KMS-11 (cell line): ENCODE measurements at regions not wholly inside any gene's neighbourhood (a gene's known extent, or its start where the extent isn't known, plus 50 kb on each side); places are given as distances from the start of the nearest gene placed in this dataset.

Experiments used
- H2AFZ ChIP-seq: fragments of 200-600 bp; sonication (generic); 2 replicates; pipeline ENCODE4 v1.6.1; 2016; ENCODE audit warnings: antibody characterized with exemption, mixed run types, low read depth
- H3K27ac ChIP-seq: fragments of 200-600 bp; sonication (generic); 2 replicates; pipeline ENCODE4 v1.6.1; 2016; ENCODE audit warnings: mild to moderate bottlenecking, mixed run types
- H3K27me3 ChIP-seq: fragments of 200-600 bp; sonication (generic); 2 replicates; pipeline ENCODE4 v1.6.1; 2017; ENCODE audit warnings: mild to moderate bottlenecking, low read depth, mixed run types, moderate library complexity; ENCODE audit not compliant: insufficient read depth
- H3K36me3 ChIP-seq: fragments of 200-600 bp; sonication (generic); 2 replicates; pipeline ENCODE4 v1.6.1; 2017; ENCODE audit warnings: mild to moderate bottlenecking, mixed run types; ENCODE audit not compliant: insufficient read depth
- H3K4me1 ChIP-seq: fragments of 200-600 bp; sonication (generic); 2 replicates; pipeline ENCODE4 v1.6.1; 2016; ENCODE audit warnings: mild to moderate bottlenecking, low read depth, mixed run types; ENCODE audit not compliant: poor library complexity, severe bottlenecking
- H3K4me2 ChIP-seq: fragments of 200-600 bp; sonication (generic); 2 replicates; pipeline ENCODE4 v1.7.0; 2016; ENCODE audit warnings: mild to moderate bottlenecking, mixed run types
- H3K4me3 ChIP-seq: fragments of 200-600 bp; sonication (generic); IDR thresholded peaks from 2 replicates; pipeline ENCODE4 v1.6.1; 2017; ENCODE audit warnings: low read depth, low read length, mixed read lengths; ENCODE audit not compliant: insufficient read depth
- H3K79me2 ChIP-seq: fragments of 200-600 bp; sonication (generic); 2 replicates; pipeline ENCODE4 v1.6.1; 2016; ENCODE audit warnings: low read depth, mixed run types; ENCODE audit not compliant: insufficient read depth
- H3K9ac ChIP-seq: fragments of 200-600 bp; sonication (generic); 2 replicates; pipeline ENCODE4 v1.6.1; 2016; ENCODE audit warnings: mild to moderate bottlenecking, mixed run types
- H4K20me1 ChIP-seq: fragments of 200-600 bp; sonication (generic); 2 replicates; pipeline ENCODE4 v1.6.1; 2016; ENCODE audit warnings: mild to moderate bottlenecking, mixed run types; ENCODE audit not compliant: insufficient read depth
- TF ChIP-seq, protein P1 (sequence below): fragments of 200-600 bp; sonication (generic); conservative IDR thresholded peaks from 2 replicates; pipeline ENCODE4 v1.6.1; 2017; ENCODE audit warnings: low read depth, mild to moderate bottlenecking, antibody characterized with exemption, low read length, moderate library complexity, mixed read lengths

DNA sequence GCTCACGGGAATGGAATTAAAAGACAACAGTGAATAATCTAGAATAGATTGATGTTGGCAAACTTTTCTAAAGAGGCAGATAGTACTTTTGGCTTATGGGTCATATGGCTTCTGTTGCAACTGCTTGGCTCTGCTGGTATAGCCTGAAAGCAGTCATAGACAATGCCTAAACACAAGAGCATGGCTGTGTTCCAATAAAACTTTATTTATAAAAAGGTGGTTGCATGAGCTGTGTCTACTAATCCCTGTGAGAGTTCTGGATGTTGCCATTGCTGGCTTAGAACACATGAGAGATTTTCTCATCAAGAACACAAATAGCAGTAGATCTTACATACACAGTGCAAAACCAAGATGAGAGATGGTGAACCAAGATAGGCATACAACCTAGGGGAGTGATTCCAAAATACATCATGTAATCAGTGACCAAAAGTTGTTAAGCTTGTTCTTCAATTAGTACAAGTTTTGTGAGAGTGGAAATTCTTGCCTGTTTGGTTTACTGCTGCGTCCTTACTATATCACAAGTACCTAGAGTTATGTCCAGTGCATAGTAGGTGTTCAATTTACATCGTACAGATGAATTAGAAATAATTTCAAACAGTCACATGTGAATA is 380.0 kb downstream of the METTL4 start:
- no peaks in the 10 kb centered on the region for H3K27me3 ChIP-seq
- TF ChIP-seq, protein P1, sequence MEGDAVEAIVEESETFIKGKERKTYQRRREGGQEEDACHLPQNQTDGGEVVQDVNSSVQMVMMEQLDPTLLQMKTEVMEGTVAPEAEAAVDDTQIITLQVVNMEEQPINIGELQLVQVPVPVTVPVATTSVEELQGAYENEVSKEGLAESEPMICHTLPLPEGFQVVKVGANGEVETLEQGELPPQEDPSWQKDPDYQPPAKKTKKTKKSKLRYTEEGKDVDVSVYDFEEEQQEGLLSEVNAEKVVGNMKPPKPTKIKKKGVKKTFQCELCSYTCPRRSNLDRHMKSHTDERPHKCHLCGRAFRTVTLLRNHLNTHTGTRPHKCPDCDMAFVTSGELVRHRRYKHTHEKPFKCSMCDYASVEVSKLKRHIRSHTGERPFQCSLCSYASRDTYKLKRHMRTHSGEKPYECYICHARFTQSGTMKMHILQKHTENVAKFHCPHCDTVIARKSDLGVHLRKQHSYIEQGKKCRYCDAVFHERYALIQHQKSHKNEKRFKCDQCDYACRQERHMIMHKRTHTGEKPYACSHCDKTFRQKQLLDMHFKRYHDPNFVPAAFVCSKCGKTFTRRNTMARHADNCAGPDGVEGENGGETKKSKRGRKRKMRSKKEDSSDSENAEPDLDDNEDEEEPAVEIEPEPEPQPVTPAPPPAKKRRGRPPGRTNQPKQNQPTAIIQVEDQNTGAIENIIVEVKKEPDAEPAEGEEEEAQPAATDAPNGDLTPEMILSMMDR: no peak
- no peaks in the 10 kb centered on the region for H4K20me1 ChIP-seq
- no peak overlapping the region for H3K4me2 ChIP-seq
- no peaks in the 10 kb centered on the region for H3K79me2 ChIP-seq
- no peak overlapping the region for H3K4me3 ChIP-seq
- H3K36me3 ChIP-seq: no peaks in the 10 kb centered on the region
- H2AFZ ChIP-seq: no peak overlapping the region
- no peaks in the 10 kb centered on the region for H3K4me1 ChIP-seq
- H3K9ac ChIP-seq: no peak overlapping the region
- H3K27ac ChIP-seq: no peak overlapping the region

- TF ChIP-seq, protein P1: no peak
- Histone ChIP-seq H3K79me2 (no peaks in the 10 kb centered on the region), H3K9ac (no peak overlapping the region), H3K4me3 (no peak overlapping the region), H2AFZ (no peak overlapping the region), H3K36me3 (no peaks in the 10 kb centered on the region), H3K27ac (no peak overlapping the region), H4K20me1 (no peaks in the 10 kb centered on the region), H3K4me2 (no peak overlapping the region), H3K4me1 (no peaks in the 10 kb centered on the region), H3K27me3 (no peaks in the 10 kb centered on the region)
These were observed 378.7 kb downstream of the METTL4 start for GRCh38 chr18:2192562-2192961.

- TF ChIP-seq, protein P1: no peak
- no peak overlapping the region for H3K4me3 ChIP-seq
- H3K79me2 ChIP-seq: no peaks in the 10 kb centered on the region
- no peak overlapping the region for H3K4me2 ChIP-seq
- H3K4me1 ChIP-seq: no peaks in the 10 kb centered on the region
- H3K9ac ChIP-seq: no peak overlapping the region
- no peaks in the 10 kb centered on the region for H4K20me1 ChIP-seq
- H3K27ac ChIP-seq: no peak overlapping the region
- no peaks in the 10 kb centered on the region for H3K36me3 ChIP-seq
- no peaks in the 10 kb centered on the region for H3K27me3 ChIP-seq
- no peak overlapping the region for H2AFZ ChIP-seq
These were observed 373.4 kb downstream of the METTL4 start for GRCh38 chr18:2197946-2198345.

DNA sequence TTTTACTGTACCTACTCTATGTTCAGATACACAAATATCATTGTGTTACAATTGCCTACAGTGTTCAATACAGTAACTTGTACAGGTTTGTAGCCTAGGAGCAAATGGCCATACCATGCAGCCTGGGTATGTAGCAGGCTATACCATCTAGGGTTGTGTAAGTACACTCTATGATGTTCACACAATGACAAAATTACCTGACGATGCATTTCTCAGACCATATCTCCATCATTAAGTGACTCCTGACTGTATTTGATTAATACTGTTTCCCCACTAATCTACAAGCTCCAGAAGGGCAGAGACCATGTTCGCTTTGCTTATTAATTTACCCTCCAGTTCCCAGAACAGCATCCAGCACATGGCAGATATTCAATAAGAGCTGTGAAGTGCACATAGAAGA is 372.2 kb downstream of the METTL4 start:
- no peak overlapping the region for H2AFZ ChIP-seq
- H3K4me3 ChIP-seq: no peak overlapping the region
- TF ChIP-seq, protein P1: no peak
- no peaks in the 10 kb centered on the region for H3K27me3 ChIP-seq
- H4K20me1 ChIP-seq: no peaks in the 10 kb centered on the region
- no peak overlapping the region for H3K27ac ChIP-seq
- H3K36me3 ChIP-seq: no peaks in the 10 kb centered on the region
- no peak overlapping the region for H3K9ac ChIP-seq
- H3K4me2 ChIP-seq: no peak overlapping the region
- H3K4me1 ChIP-seq: no peaks in the 10 kb centered on the region
- no peaks in the 10 kb centered on the region for H3K79me2 ChIP-seq
